ENCODE measurements at regions not wholly inside any gene's neighbourhood (a gene's known extent, or its start where the extent isn't known, plus 50 kb on each side); places are given as distances from the start of the nearest gene placed in this dataset.
A peak's percentile ranks its signal among the peaks of the same experiment; 100 is the strongest.
"Not testable (repeated sequence)": the region's sequence is repeated elsewhere in the genome, so short reads cannot be mapped to it uniquely, and the experiment has no call there.

DNA sequence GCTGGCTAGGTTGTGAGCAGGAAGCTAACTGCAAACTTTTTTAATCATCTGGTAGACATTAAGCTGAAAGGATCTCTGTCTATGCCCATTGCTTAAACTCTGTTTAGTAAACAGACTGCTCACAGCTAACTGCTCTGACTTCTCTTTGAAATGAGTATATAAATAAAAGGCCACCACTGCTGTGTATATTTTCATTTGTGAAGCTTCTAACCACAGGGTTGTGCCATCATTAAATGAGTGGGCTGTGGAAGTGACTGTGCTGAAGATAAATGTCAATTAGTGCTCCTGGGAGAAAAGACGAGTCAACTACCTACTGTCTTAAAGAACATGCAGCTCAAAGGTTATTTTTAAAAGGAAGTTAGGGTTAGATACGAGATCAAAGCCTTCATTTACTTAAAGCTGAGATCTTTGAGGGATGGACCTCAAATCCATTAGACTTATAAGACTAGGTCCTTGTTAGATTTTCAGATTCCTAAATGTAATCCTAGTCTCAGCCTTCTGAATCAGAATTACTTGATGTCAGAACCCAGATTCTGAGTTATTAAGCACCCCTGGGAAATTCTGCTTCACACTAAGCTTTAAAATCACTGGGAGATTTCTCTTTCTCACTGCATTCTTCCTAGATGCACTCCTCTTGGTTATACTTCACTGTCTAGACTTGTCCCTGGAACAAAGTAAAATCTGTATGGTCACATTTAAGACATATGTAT lies 213.1 kb upstream of the FLRT2 start:
- DNase-seq: peak; percentile 20 to 42

DNA sequence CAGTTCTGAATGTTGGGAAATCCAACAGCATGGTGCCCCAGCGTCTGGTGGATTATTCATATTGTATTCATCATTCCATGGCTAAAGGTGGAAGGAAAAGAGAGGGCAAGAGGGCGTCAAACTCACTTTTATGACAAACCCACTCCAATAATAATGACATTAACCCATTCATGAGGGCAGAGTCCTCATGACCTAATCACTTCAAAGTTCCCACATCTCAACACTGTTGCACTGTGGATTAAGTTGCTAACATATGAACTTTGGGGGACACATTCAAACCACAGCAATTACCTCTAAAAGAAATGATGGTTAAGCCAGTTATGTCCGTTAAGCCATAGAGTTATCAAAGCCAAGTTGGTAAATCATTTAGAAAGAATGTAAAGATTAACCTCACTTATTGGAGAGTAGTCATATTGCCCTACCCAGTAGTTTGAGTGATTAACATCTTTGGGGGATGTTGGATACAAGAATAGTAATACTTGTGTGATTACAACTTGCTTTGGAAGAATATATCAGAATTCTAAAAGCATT lies 212.4 kb upstream of the FLRT2 start:
- no peak for DNase-seq

DNA sequence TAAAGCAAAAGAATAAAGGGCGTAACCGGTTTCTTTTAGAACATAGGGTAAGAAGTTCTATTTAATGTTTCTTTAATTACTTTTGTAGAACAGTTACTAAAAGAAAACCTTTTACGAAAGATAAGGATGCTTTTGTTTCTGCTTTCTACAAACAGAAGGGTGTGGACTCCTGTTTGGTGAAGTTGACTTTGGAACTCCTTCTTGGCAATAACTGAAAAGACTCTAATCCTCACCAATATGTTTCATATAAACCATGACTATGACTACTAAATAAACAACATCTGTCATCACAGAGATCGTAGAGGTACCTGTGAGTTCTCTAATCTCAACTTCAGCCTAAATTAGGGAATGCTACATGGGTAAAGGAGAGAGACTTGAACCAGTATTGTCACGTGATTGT lies 210.8 kb upstream of the FLRT2 start:
- DNase-seq: no peak

DNA sequence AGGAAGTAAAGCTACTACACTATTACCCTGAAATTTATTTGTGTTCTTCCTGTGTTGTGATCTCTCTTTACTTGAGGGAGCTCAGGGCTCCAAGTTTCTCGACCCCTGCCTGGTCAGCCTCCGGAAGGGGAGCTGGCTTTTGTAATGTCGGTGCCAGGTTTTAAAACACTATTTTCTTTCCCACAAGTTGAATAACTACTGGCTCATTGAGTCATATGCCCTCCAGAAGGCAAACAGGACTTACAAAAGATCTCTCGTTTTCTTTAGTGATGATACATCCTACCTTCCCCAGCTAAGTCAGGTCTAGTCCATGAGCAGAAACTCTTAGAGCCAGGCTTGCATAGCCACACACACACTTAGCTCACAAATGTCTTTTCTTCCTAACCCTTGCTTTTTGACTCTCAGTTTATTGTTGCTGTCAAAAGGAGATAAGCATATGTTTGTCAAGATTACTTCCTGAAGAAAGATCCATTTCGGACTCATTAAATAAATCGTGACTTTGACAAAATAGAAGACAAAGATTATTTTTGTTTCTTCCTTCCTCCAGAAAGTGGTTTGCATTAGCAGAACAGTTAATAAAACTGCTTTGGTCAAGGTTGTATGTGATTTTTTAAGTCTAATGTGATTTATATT lies 209.8 kb upstream of the FLRT2 start:
- no peak for DNase-seq

DNA sequence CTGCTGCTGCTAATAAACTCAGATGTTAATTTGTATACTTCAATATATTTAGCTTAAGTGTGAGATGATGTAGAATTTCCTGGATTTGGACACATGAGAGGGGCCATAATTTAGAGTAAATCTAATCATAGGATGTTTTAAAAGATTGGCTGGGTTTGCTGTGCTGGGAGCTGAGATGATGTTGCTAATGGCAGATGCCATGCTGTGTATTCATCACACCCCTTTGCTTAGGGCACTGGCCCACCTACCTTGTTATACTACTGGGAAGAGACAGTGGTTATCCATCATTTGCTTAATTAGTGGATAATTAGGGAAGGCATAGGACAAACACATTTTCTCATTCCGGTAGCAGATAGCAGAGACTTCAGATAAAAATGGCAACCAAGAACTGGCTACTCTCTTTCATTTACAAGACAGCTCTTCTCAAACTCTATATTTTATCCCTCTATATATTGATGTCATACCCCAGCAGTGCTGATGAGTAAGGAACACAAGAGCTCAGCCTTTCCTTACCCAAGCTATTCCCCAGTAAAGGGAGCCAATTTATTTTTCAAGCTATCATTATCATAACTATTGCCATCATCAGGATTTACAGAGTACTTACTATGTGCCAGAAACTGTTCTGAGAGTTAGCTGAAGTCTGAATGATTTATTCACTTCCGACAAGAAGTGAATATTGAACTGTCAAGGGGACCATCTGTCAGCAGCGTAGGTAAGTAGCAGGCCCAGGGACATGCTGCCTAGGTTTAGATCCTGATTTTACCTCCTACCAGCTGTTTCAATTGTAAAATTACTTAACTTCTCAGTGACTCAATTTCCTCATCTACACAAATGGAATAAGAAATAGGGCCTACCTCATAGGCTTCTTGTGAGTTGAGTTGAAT lies 204.6 kb upstream of the FLRT2 start:
- DNase-seq: no peak

DNA sequence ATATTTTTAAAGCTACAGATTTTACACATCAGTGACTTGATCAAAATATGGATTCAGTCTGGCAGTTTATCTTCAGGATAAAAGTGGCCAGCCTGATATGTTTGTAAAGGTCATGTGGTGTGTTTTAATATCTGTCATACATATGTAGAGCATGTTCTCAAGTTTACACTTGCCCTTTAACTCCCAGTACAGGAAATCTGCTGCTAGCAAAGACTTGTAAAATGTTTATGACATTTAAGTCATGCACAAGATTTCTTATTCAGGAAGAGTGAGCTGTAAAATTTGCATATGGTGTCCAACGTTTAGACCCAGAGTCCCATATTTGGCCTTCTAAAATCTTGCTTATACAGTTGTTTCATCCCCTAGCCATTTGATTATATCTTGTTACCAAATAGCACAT lies 197.5 kb upstream of the FLRT2 start:
- DNase-seq: no peak

DNA sequence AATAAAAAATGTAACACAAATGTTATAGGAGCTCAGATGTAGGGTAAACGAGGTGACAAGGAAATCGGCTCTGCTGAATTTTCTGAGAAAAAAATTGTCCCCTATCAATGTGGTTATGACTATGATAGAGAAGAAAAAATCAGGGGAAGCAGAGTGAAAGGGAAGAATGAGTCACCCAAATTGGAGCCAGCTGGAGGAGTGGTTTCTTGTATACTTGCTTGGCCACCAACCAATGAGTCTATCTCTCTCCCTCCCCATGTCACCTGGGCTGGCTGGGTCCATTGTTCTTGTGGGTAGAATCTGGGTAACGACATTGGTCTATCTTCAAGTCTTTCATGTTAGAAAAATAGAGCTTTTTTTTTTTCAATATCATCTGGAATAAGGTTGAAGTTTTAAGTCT lies 196.6 kb upstream of the FLRT2 start:
- no peak for DNase-seq

DNA sequence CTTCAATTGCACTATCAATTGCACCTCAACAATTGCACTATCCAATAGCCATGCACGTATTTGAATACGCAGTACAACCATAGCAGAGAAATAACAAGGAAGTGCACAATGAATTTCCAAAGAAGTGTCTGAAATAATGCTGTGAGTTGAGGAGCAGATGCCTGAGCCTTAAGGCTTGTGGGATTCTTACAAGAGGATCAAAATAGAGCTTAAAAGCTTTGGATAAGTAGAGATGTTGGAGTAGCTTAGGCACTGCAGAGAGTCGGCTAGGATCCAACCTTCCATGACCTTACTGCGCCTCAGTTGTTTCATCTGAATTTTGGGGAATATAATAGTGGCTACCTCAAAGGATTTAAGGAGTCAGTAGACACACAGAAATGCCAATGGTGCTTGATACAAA lies 196.1 kb upstream of the FLRT2 start:
- DNase-seq: no peak

DNA sequence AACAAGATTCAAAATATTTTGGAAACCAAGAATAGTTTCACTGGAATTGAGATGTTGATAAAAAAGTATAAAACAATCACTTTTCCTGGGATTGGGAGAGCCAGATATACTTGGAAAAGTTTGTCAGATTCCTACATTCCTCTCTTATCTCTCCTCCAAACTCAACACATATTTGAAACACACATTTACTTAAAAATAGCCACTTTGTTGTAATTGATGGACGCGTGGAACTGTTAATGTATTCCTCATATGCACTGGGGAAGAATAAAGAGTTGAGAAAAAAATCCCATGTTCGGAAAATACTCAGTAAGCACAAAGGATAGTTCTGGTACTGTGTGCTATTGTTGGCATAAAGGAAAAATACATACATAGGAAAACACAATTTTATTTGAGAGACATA lies 195.6 kb upstream of the FLRT2 start:
- DNase-seq: no peak

DNA sequence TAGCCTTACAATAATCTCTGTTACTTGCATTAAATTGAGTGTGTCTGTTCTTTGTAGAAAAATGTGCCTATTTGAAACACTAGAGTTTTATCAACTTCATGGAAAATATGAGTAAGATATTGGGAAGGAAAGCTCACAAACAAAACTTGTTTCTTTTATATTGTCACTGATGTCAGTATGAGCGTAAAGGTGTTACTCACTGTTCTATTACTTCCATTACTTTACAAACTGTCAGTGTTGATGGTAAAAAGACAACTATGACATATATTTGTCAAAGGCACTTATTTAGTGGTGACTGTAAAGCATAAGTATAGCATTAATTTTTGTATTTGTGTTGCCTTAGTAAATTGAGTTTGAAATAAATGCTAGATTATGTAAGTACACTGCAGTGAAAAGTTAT lies 193.7 kb upstream of the FLRT2 start:
- no peak for DNase-seq

DNA sequence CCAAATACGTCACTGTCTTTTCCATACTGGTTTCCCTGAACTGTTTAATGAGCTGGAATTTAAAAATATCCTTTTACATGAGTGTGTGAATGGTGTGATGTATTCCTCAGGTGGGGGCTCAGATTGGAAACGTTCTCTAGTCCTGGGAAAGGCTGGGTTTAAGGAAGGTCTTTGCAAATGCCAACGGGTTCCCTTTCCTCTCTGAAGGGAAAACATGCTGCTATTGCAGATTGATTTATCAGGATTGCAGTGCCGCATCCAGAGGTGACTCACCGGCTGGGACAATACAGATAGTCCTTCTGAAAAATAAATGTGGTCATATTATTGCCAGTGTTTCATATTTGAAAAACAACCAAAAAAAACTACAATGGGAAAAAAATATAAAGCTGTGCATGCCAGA lies 193.1 kb upstream of the FLRT2 start:
- DNase-seq: no peak

DNA sequence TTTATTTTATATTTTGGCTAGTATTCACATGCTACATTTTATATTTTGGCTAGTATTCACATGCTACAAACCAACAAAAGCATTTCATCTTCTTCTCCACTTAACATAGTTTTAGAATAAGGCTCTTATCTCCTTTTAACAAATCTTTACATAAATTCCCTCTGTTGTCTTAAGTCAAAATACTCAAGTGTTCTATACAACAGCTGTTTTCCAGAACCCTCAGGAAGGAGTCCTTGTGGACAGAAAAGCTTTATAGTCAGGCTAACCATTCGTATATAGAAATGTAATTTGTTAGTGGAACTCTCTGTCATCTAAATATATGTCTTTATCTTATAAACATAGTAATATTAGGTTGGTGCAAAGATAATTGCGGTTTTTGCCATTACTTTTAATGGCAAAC lies 191.0 kb upstream of the FLRT2 start:
- no peak for DNase-seq

DNA sequence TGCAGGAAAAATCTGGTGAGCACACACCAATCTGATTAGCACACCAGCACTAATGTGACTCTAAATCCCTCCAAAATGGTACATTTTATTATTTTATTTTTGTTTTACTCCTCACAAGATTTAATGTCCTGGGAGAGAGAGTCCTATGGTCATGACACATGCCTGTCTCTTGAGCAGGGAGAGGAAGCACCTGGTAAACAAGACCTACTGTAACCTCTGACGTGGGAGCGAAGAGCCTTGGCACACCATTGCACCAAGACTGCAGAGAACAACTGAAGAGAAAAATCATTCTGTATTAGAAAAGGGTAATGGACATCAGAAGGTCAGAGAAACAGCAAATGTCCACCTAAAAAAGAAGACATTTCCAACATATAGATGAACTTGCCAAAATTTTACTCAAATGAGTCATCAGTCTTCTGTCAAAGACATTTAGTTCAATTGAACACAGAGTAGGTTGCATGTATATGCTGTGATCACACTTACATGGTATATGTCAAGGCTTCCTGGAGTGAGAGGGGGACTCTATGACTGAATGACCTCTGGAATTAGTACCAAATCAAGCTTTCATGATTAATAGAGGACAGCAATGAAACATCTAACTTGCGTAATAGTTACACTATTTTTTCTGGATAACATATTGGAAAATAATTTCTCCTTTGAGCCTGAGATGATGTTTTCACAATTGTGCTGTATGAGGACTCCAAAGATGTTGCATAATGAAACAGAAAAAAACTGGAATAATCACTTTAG lies 186.9 kb upstream of the FLRT2 start:
- no peak for DNase-seq

DNA sequence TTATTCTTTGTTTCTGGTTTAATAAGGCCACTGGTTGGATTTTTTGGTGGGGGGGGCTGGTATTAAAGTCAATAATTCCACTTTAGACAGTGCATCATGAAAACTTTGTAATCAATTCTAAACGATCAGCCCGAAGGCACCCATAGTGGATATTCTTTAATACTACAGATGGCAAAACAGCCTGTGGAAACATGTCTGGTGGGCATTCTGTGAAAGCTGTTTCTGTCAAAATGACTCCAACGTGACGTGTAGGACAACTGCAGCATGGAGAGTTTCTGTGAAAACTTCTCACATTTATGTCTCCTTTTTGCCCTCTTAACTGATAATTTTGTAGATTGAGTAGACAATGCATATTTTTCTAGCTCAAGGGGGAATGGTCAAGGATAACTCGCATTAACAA lies 185.8 kb upstream of the FLRT2 start:
- no peak for DNase-seq

DNA sequence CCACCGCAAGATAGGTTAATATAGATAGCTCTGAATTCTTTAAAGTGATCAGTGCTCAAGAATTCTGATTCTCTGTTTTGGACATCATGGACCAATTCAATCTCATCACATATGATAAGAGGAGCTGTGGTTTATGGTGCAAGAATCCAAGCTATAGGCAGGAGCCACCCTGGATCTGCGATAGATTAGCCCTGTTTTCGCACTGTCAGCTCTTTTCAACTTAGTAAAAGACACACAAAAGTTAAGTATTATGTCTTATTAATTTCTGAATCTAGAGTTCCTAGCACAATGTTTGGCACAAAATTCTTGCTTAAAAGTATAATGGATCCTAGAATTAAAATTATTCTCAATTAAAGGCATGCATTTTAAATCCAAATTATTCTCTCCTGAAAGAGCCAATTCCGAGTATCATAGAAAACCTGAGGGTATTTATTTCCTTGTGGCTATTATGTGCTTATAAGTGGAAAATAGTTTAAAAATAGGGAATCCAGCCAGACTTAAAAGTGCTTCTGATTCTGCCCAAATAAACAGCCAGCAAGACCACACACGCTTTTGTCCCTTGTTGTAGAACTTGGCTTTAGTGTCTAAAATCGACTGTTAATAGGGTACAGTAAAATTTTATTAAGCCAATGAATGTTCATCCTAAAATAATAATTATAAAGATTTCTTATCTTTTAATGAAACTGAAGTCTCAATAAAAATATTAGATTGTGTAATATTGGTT lies 184.9 kb upstream of the FLRT2 start:
- DNase-seq: no peak

DNA sequence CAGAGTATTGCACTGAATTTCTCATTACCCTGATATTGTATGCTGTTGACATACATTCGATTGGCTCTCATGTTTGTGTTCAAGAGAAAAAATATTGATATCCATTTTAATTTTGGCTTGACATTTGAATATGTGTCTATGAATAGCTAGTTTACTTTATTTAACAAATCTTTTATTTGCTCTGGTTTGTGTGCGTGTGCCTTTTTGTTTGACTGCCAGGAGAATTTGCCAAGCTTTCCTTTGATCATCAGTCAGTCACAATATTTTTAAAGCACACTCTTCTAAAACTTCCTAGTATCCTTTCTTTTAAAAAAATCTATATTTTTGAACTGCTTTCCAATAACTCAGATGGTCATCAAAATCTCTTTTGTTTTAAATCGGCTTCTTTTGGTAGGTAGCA lies 179.3 kb upstream of the FLRT2 start:
- DNase-seq: no peak

DNA sequence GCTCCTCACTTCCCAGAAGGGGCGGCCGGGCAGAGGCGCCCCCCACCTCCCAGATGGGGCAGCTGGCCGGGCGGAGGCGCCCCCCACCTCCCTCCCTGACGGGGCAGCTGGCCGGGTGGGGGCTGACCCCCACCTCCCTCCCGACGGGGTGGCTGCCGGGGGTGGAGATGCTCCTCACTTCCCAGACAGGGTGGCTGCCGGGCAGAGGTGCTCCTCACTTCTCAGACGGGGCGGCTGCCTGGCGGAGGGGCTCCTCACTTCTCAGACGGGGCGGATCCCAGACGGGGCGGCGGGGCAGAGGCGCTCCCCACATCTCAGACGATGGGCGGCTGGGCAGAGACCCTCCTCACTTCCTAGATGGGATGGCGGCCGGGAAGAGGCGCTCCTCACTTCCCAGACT lies 177.4 kb upstream of the FLRT2 start:
- DNase-seq: not testable (repeated sequence)

DNA sequence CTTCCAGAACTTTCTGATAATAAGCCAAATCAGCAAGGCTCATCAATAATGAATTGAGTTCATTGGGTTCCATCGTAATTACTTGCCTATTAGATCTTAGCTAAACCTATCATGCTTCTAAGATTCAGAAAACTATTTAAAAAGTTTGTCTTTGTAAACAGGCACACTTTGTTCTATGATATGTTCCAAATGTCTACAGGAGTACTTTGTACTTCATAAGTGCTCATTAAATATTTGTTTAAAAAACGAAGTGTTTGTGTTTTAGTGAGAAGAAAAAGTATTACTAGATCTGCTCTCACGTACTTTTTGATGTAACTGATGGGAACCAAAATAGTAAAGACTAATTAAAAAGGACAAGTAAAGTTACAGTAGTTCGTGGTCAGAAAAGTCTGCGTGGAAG lies 172.8 kb upstream of the FLRT2 start:
- DNase-seq: no peak

DNA sequence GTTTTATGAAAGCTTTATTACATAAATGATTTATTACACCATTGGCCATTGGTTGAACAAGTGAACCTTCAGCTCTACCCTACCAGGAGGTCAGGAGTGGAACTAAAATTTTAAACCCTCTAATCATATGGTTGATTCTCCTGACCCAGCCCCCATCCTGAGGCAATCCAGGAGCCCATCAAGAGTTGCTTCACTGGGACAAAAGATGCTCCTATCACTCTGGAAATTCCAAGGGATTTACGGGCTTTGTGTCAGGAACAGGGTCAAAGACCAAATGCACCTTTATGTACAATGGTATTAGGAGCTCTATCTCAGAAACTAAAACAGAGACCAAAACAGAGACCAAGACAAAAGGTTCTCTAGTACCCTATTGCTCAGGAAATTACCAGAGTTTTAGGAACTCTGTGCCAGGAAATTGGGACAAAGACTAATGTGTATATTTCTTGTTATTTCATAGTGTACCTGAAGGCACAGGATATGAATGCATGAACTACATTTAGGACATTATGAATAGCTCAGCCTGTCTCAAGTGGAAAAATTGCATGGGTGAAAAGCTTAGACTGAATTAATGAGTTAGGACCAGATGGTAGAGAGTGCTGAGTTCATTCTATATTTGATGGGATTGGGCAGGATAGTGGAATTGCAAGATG lies 171.7 kb upstream of the FLRT2 start:
- no peak for DNase-seq

DNA sequence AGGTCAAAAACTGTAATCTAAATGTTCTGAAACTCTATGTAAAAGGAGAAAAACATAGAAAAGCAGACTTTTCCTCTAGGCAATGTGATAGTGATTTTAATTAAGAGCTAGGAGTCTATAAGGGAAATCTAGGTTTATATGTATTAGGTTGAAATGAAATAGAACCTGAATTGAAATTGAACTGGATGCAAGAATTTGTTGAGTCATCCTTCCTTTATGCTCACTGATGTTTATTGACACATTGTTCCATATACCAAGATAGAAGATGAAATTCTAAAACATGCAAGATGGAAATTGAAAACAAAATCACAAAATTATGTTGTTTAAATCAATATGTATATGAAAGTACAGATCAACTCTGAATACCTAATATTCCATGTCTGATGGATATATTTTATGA lies 170.4 kb upstream of the FLRT2 start:
- DNase-seq: no peak

DNA sequence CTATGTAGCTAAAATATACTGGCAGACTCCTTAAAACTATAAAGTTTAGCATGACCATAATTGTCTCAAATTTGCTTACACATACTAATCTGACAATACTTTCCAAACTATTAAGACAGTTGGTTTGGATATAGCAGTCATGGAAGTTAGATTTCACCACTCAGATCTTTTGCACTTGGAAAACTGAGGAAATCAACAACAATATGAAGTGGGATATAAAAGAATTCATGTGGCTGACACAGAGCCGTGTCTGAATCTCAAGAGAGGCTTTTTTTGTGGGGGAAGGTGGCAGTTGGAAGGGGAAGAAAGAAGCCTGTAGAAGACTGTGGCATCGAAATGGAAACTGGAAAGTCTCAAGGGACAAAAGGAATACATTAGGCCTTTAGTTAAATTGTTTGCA lies 166.6 kb upstream of the FLRT2 start:
- no peak for DNase-seq

DNA sequence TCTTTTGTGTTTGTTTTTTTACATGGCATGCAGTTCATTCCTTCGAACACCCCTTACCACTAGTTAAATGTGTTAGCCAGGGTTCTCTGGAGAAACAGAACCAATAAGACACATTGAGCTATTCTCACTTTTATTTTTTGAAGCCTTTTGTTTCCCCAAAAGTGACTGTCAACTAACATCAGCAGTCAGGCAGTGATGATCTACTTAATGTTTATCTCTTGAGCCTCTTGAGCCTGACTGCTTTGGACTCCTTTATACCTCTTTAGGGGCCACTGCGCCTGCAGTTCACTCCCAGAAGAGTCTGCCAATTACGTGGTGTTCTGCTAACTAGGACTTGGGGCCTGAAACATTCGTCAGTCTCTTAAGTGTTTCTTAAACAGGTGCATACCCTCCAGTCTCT lies 163.7 kb upstream of the FLRT2 start:
- DNase-seq: no peak

Measured in inflammatory macrophage (primary cell).